ENCODE measurements at regions not wholly inside any gene's neighbourhood (a gene's known extent, or its start where the extent isn't known, plus 50 kb on each side); places are given as distances from the start of the nearest gene placed in this dataset.

- TF ChIP-seq CTCF (IDR thresholded peaks at IDR 0.05) (no peak), POLR2A (IDR thresholded peaks at IDR 0.05) (no peak)
These were observed 240.6 kb downstream of the KCTD12 start for GRCh38 chr13:76645632-76646031.
